Spleen (tissue), 11 donors: ENCODE measurements at regions not wholly inside any gene's neighbourhood (a gene's known extent, or its start where the extent isn't known, plus 50 kb on each side); places are given as distances from the start of the nearest gene placed in this dataset.
A peak's percentile ranks its signal among the peaks of the same experiment; 100 is the strongest.

Experiments used
- DNase-seq: peaks from one replicate; pipeline ENCODE4 v3.0.0-alpha.2; 2020
- H3K27ac ChIP-seq, 8 donors: fragments of 200-600 bp; sonication (generic) in 7 of 8; 1 replicate in 4 of 8; 2 replicates in 4 of 8; pipeline versions ENCODE4 v1.5.0 to v1.8.0; 2016 to 2021; ENCODE audit warnings: inconsistent platforms in 4 of 8, mild to moderate bottlenecking in 4 of 8, moderate library complexity in 1 of 8
- H3K27me3 ChIP-seq, 7 donors: fragments of 200-600 bp; sonication (generic) in 6 of 7; replicated peaks in 1 of 7; 1 replicate in 4 of 7; 2 replicates in 3 of 7; pipeline versions ENCODE4 v1.5.0 to v1.8.0; 2016 to 2021; ENCODE audit warnings: inconsistent platforms in 3 of 7, mild to moderate bottlenecking in 1 of 7
- H3K36me3 ChIP-seq, 6 donors: fragments of 200-600 bp; sonication (generic) in 5 of 6; 1 replicate in 4 of 6; 2 replicates in 2 of 6; pipeline versions ENCODE4 v1.5.0 to v1.8.0; 2016 to 2021; ENCODE audit warnings: inconsistent platforms in 2 of 6
- H3K4me1 ChIP-seq, 6 donors: fragments of 200-600 bp; sonication (generic) in 5 of 6; 1 replicate in 3 of 6; 2 replicates in 3 of 6; pipeline versions ENCODE4 v1.5.0 to v1.8.0; 2016 to 2021; ENCODE audit warnings: inconsistent platforms in 3 of 6
- H3K4me3 ChIP-seq, 8 donors: fragments of 200-600 bp; sonication (generic) in 7 of 8; 1 replicate in 4 of 8; 2 replicates in 4 of 8; pipeline versions ENCODE4 v1.5.0 to v1.8.0; 2016 to 2021; ENCODE audit warnings: inconsistent platforms in 4 of 8, mild to moderate bottlenecking in 4 of 8, moderate library complexity in 2 of 8
- H3K9me3 ChIP-seq, 8 donors: fragments of 200-600 bp; sonication (generic) in 7 of 8; 1 replicate in 4 of 8; 2 replicates in 4 of 8; pipeline versions ENCODE4 v1.5.0 to v1.8.0; 2016 to 2021; ENCODE audit warnings: inconsistent platforms in 4 of 8
- CTCF ChIP-seq, 11 experiments: fragments of 200-600 bp in 7 of 11; fragments of 450-650 bp in 4 of 11; sonication (generic) in 4 of 11; IDR thresholded peaks in 8 of 11; conservative IDR thresholded peaks in 3 of 11; 1 replicate in 7 of 11; 2 replicates in 4 of 11; pipeline versions ENCODE4 v1.4.0 to v1.8.0; 2016 to 2021; ENCODE audit warnings: antibody characterized with exemption in 11 of 11, inconsistent platforms in 4 of 11, mild to moderate bottlenecking in 1 of 11
- POLR2A ChIP-seq, 3 donors: fragments of 450-650 bp; IDR thresholded peaks; one replicate each; pipeline ENCODE4 v1.5.1; 2017; ENCODE audit warnings: antibody characterized with exemption in 3 of 3, mild to moderate bottlenecking in 1 of 3
- POLR2AphosphoS5 ChIP-seq, 3 donors: sonication (generic); formaldehyde crosslinking; IDR thresholded peaks; one replicate each; pipeline ENCODE4 v1.5.1; 2017; ENCODE audit warnings: antibody characterized with exemption in 3 of 3
- WGBS, 5 donors: extraction: QIAGEN DNeasy Blood & Tissue Kit in 3 of 5; methylation state at CpG; one replicate each; pipeline versions ENCODE4 v1.1.5 to v1.1.7; 2013 to 2018; 5-methylcytosine and 5-hydroxymethylcytosine counted together
- intact Hi-C: fragments of 100-400 bp; cut with DNase I; formaldehyde crosslinking; loops from one replicate; pipeline ENCODE4 v1.15.0; 2023; ENCODE audit warnings: low total_unique reads
- donor health status: healthy with polysubstance abuse.
- donor health status: DM: no; HTN: no; CAD: no; lungs with moderate emphysema.
- donor health status: DM: no; HTN: no; CAD: no.
- donor health status: Bipolar disorder and iron deficiency.
- donor health status: healthy.
- donor health status: DM: no; HTN: no; CAD: no.
- donor health status: DM: yes; HTN: yes; CAD: no.

- H3K9me3 ChIP-seq = peaks cover 0 to 9% (median 3%) of the 10 kb centered on the region in 8 donors
- no peak for DNase-seq
- WGBS, 5 donors = 88 to 96% (median 92%) methylated on average over 10 of the region's 10 CpGs
- H3K27me3 ChIP-seq = peaks cover 0 to 3% (median 0%) of the 10 kb centered on the region in 7 donors
- TF ChIP-seq CTCF (IDR thresholded peaks at IDR 0.05 in 8 of 11, conservative IDR thresholded peaks at IDR 0.05 in 3 of 11) (no peak), POLR2A (IDR thresholded peaks at IDR 0.05) (no peak)
- no peaks in the 10 kb centered on the region for H3K36me3 ChIP-seq
- no peaks in the 10 kb centered on the region for H3K4me1 ChIP-seq
- intact Hi-C loops = no loop called here
- H3K27ac ChIP-seq = no peak overlapping the region
- no peak overlapping the region for H3K4me3 ChIP-seq
These were observed 427.1 kb downstream of the DYNC2H1 start for GRCh38 chr11:103536335-103536722.

GRCh38 chr11:103537904-103538502 is 428.8 kb downstream of the DYNC2H1 start:
- no peak for TF ChIP-seq POLR2A (IDR thresholded peaks at IDR 0.05)
- peak in 2 of 11 experiments; percentile 12 to 17 for TF ChIP-seq CTCF (IDR thresholded peaks at IDR 0.05 in 8 of 11, conservative IDR thresholded peaks at IDR 0.05 in 3 of 11)
- no peak for TF ChIP-seq POLR2AphosphoS5 (IDR thresholded peaks at IDR 0.05)
- H3K36me3 ChIP-seq = no peaks in the 10 kb centered on the region
- intact Hi-C loops = no loop called here
- no peaks in the 10 kb centered on the region for H3K4me1 ChIP-seq
- H3K4me3 ChIP-seq = no peak overlapping the region
- no peak for DNase-seq
- H3K9me3 ChIP-seq = peaks cover 0 to 21% (median 8%) of the 10 kb centered on the region in 8 donors
- no peaks in the 10 kb centered on the region for H3K27me3 ChIP-seq
- H3K27ac ChIP-seq = no peak overlapping the region

- no peaks in the 10 kb centered on the region for H3K36me3 ChIP-seq
- H3K4me3 ChIP-seq = no peak overlapping the region
- H3K9me3 ChIP-seq = peaks cover 0 to 21% (median 8%) of the 10 kb centered on the region in 8 donors
- no peak for DNase-seq
- no peaks in the 10 kb centered on the region for H3K27me3 ChIP-seq
- H3K27ac ChIP-seq = no peak overlapping the region
- intact Hi-C loops = no loop called here
- TF ChIP-seq POLR2A (IDR thresholded peaks at IDR 0.05) = no peak
- no peak for TF ChIP-seq POLR2AphosphoS5 (IDR thresholded peaks at IDR 0.05)
- TF ChIP-seq CTCF (IDR thresholded peaks at IDR 0.05 in 8 of 11, conservative IDR thresholded peaks at IDR 0.05 in 3 of 11) = no peak
- H3K4me1 ChIP-seq = no peaks in the 10 kb centered on the region
These were observed 429.9 kb downstream of the DYNC2H1 start for GRCh38 chr11:103539166-103539565.

DNA sequence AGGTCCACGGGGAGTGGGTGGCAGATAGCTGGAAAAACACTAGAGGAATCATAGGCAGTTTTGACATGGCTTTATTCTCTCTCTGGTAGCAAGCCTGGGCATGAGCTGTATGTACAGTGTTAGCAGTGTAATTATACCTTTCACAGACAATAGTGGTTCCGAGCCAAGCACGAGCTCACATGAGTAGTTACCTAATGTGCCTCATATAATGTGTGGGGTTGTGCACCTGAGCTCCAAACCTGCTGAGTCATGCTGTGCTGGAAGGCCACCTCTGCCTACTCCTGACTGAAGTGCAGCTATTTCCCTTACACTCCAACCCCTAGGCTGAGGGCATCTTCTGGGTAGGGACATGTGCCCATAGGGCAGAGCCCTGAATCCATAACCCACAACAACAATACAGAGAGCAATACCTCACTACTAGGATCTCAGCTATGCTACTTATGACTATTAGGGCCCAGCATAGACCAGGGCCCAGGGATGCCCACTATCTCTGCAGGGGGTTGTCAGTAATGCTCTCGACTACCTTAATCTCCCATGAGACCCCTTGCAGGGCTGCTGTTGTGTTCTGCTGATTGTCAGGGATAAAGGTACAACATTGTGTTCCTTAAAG is 432.1 kb downstream of the DYNC2H1 start:
- no peaks in the 10 kb centered on the region for H3K4me1 ChIP-seq
- no peaks in the 10 kb centered on the region for H3K36me3 ChIP-seq
- no peak for DNase-seq
- H3K9me3 ChIP-seq = peaks cover 0 to 21% (median 8%) of the 10 kb centered on the region in 8 donors
- H3K27ac ChIP-seq = no peak overlapping the region
- H3K4me3 ChIP-seq = no peak overlapping the region
- intact Hi-C loops = no loop called here
- H3K27me3 ChIP-seq = no peaks in the 10 kb centered on the region
- WGBS, 5 donors = 81 to 96% (median 85%) methylated on average over 3 to 4 of the region's 4 CpGs
- no peak for TF ChIP-seq POLR2A (IDR thresholded peaks at IDR 0.05)
- no peak for TF ChIP-seq CTCF (IDR thresholded peaks at IDR 0.05 in 8 of 11, conservative IDR thresholded peaks at IDR 0.05 in 3 of 11)
- TF ChIP-seq POLR2AphosphoS5 (IDR thresholded peaks at IDR 0.05) = no peak
